GM12872 (cell line): ENCODE measurements at regions not wholly inside any gene's neighbourhood (a gene's known extent, or its start where the extent isn't known, plus 50 kb on each side); places are given as distances from the start of the nearest gene placed in this dataset.

Source experiments
- CTCF ChIP-seq: IDR thresholded peaks from 3 replicates; pipeline ENCODE4 v1.5.1; 2011; ENCODE audit warnings: low read depth, mild to moderate bottlenecking, low read length, moderate library complexity; ENCODE audit not compliant: insufficient read depth

DNA sequence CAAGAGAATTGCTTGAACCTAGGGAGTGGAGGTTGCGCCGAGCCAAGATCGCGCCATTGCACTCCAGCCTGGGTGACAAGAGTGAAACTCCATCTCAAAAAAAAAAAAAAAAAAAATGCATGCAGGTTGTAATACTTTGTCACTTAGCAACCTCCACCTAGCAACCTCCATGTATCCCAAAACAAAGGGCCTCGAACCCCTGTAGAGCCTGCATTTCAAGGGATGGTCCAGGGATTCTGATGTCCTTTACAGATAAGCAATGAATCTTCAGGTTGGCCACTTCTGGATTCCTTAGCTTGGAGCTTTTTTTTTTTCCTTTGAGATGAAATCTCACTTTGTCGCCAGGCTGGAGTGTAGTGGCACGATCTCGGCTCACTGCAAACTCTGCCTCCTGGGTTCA lies 1211.0 kb downstream of the TYW1 start:
- no peak for TF ChIP-seq CTCF

DNA sequence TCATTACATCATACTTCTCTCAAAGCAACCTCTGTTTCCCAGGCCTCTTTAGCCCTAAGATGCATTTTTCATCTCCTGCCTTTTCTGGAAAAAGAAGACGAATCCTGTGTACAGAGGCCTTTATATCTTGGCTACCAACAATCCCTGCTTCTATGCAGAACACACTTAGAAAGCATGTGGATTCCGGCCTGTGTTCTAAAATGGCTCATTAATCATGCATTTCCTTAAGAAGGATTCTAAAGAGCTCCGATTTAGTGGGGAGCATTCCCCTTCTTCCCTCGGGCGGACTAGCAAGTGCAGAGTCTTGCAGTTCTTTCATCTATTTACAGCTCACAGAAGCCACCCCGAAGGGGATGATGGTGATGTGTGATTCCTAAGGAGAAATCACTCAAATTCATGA lies 1212.9 kb downstream of the TYW1 start:
- no peak for TF ChIP-seq CTCF

DNA sequence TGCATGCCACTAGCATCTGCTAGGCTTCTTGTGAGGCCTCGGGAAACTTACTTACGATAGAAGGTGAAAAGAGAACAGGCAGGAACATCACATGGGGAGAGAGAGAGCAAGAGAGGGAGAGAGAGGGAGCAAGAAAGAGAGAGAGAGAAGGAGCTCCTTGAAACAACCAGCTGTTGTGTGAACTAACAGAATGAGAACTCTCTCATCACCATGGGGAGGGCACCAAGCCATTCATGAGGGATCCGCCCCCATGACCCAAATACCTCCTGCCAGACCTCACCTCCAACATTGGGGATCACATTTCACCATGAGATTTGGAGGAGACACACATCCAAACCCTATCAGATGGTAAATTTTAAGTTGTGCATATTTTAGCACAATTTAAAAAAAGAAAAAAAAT lies 1217.2 kb downstream of the TYW1 start:
- no peak for TF ChIP-seq CTCF

DNA sequence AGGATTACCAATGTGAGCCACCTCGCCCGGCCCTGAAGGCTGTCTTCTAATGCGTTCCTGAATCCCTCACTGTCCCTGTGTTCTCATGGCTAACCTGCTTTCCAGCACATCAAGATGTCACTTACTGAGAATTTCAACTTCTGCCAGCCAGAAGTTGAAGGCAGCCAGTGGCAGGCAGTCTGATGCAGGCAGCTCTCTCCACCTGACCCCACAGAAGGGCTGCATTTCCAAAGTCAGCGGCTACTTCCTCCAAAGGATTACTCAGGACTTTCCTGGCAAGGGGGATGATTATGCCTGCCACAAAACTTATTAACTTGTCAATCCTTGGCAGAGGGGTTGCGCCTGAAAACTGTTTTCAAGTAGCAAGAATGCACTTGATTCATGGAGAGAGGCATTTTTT lies 1219.4 kb downstream of the TYW1 start:
- no peak for TF ChIP-seq CTCF

DNA sequence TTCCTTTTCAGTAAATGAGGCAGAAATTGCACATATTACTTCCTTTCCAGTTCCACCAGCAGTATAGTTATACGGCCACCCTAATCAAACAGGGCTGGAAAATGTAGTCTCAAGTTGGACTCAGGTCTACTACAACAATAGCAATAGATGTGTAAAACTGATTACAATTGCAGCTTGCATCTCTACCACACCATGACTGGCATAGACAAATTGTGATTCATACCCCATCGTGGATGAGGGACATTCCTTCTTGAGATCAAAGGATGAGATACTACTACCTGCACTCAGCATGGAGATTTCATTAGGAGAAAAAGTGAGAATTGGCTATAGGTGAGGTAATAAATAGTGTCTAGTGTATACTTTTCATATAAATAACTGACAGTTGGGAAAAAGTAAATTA lies 1220.8 kb downstream of the TYW1 start:
- TF ChIP-seq CTCF: no peak

- TF ChIP-seq CTCF: no peak
Measured at GRCh38 chr7:68218461-68218860, 1221.8 kb downstream of the TYW1 start.

GRCh38 chr7:68222311-68222710 lies 1225.7 kb downstream of the TYW1 start:
- no peak for TF ChIP-seq CTCF
